ENCODE measurements at regions not wholly inside any gene's neighbourhood (a gene's known extent, or its start where the extent isn't known, plus 50 kb on each side); places are given as distances from the start of the nearest gene placed in this dataset.
"Not testable (repeated sequence)": the region's sequence is repeated elsewhere in the genome, so short reads cannot be mapped to it uniquely, and the experiment has no call there.

- no peak for DNase-seq
Observed at GRCh38 chr5:142402752-142403318, 78.0 kb upstream of the SPRY4 start.

GRCh38 chr5:142400415-142400814, 75.6 kb upstream of the SPRY4 start:
- no peak for DNase-seq

- DNase-seq: no peak
Observed at GRCh38 chr5:142399891-142400290, 75.1 kb upstream of the SPRY4 start.

GRCh38 chr5:142398730-142399055, 73.9 kb upstream of the SPRY4 start:
- no peak for DNase-seq

GRCh38 chr5:142398011-142398729, 73.3 kb upstream of the SPRY4 start:
- not testable (repeated sequence) for DNase-seq

- no peak for DNase-seq
Observed at GRCh38 chr5:142397178-142397577, 72.4 kb upstream of the SPRY4 start.

GRCh38 chr5:142396436-142397038, 71.7 kb upstream of the SPRY4 start:
- no peak for DNase-seq

GRCh38 chr5:142395334-142395733, 70.5 kb upstream of the SPRY4 start:
- DNase-seq: no peak

GRCh38 chr5:142391058-142391845, 66.4 kb upstream of the SPRY4 start:
- no peak for DNase-seq

- DNase-seq: no peak
Observed at GRCh38 chr5:142390334-142390733, 65.5 kb upstream of the SPRY4 start.

- no peak for DNase-seq
Observed at GRCh38 chr5:142388696-142389095, 63.9 kb upstream of the SPRY4 start.

- DNase-seq: no peak
Observed at GRCh38 chr5:142387024-142387682, 62.3 kb upstream of the SPRY4 start.

GRCh38 chr5:142386137-142387023, 61.6 kb upstream of the SPRY4 start:
- no peak for DNase-seq

GRCh38 chr5:142385194-142385593, 60.4 kb upstream of the SPRY4 start:
- DNase-seq: no peak

GRCh38 chr5:142384014-142384413, 59.2 kb upstream of the SPRY4 start:
- no peak for DNase-seq

- DNase-seq: no peak
Observed at GRCh38 chr5:142382186-142382585, 57.4 kb upstream of the SPRY4 start.

GRCh38 chr5:142378737-142379634, 54.2 kb upstream of the SPRY4 start:
- no peak for DNase-seq

- no peak for DNase-seq
Observed at GRCh38 chr5:142375944-142376411, 51.2 kb upstream of the SPRY4 start.
